ENCODE measurements at regions not wholly inside any gene's neighbourhood (a gene's known extent, or its start where the extent isn't known, plus 50 kb on each side); places are given as distances from the start of the nearest gene placed in this dataset.
"Not testable (repeated sequence)": the region's sequence is repeated elsewhere in the genome, so short reads cannot be mapped to it uniquely, and the experiment has no call there.

- intact Hi-C loops (cut with micrococcal nuclease): loop anchor here (1.0 kb wide), 1 partner anchor 311 kb away; no protein-coding TSS in a partner anchor
- H3K9me3 Mint-ChIP-seq: no peaks in the 10 kb centered on the region
- H3K4me3 Mint-ChIP-seq: no peak overlapping the region
- no peaks in the 10 kb centered on the region for H3K36me3 Mint-ChIP-seq (ENCODE audit: low read depth)
- peaks cover 18% of the 10 kb centered on the region for H3K4me1 Mint-ChIP-seq (ENCODE audit: low read depth)
- H3K27ac Mint-ChIP-seq: no peak overlapping the region
- peaks cover 1% of the 10 kb centered on the region for H3K27me3 Mint-ChIP-seq
These were observed 112.4 kb upstream of the ZNF236 start for GRCh38 chr18:76709659-76710645.

- Mint-ChIP-seq H3K9me3 (no peaks in the 10 kb centered on the region), H3K4me3 (no peak overlapping the region), H3K36me3 (ENCODE audit: low read depth) (no peaks in the 10 kb centered on the region), H3K27ac (no peak overlapping the region), H3K27me3 (peaks cover 4% of the 10 kb centered on the region), H3K4me1 (ENCODE audit: low read depth) (peaks cover 18% of the 10 kb centered on the region)
- intact Hi-C loops (cut with micrococcal nuclease): loop anchor here (1.0 kb wide), 1 partner anchor 310 kb away; no protein-coding TSS in a partner anchor
These were observed 113.5 kb upstream of the ZNF236 start for GRCh38 chr18:76708722-76709353.

GRCh38 chr18:76708071-76708721 lies 114.2 kb upstream of the ZNF236 start:
- no peaks in the 10 kb centered on the region for H3K36me3 Mint-ChIP-seq (ENCODE audit: low read depth)
- intact Hi-C loops (cut with micrococcal nuclease): no loop called here
- peaks cover 9% of the 10 kb centered on the region for H3K27me3 Mint-ChIP-seq
- no peak overlapping the region for H3K27ac Mint-ChIP-seq
- peaks cover 17% of the 10 kb centered on the region for H3K4me1 Mint-ChIP-seq (ENCODE audit: low read depth)
- no peaks in the 10 kb centered on the region for H3K9me3 Mint-ChIP-seq
- no peak overlapping the region for H3K4me3 Mint-ChIP-seq

GRCh38 chr18:76707534-76707933 lies 114.8 kb upstream of the ZNF236 start:
- peaks cover 10% of the 10 kb centered on the region for H3K4me1 Mint-ChIP-seq (ENCODE audit: low read depth)
- intact Hi-C loops (cut with micrococcal nuclease): no loop called here
- H3K9me3 Mint-ChIP-seq: no peaks in the 10 kb centered on the region
- H3K27me3 Mint-ChIP-seq: peaks cover 12% of the 10 kb centered on the region
- no peak overlapping the region for H3K4me3 Mint-ChIP-seq
- H3K36me3 Mint-ChIP-seq (ENCODE audit: low read depth): no peaks in the 10 kb centered on the region
- no peak overlapping the region for H3K27ac Mint-ChIP-seq

GRCh38 chr18:76704589-76704988 lies 117.8 kb upstream of the ZNF236 start:
- H3K4me3 Mint-ChIP-seq; H3K9me3 Mint-ChIP-seq; H3K27ac Mint-ChIP-seq; intact Hi-C loops (cut with micrococcal nuclease); H3K36me3 Mint-ChIP-seq (ENCODE audit: low read depth); H3K4me1 Mint-ChIP-seq (ENCODE audit: low read depth): not testable (repeated sequence)
- H3K27me3 Mint-ChIP-seq: peaks cover 23% of the 10 kb centered on the region

- H3K9me3 Mint-ChIP-seq: no peaks in the 10 kb centered on the region
- H3K27me3 Mint-ChIP-seq: peaks cover 57% of the 10 kb centered on the region
- H3K4me3 Mint-ChIP-seq: no peak overlapping the region
- H3K4me1 Mint-ChIP-seq (ENCODE audit: low read depth): peaks cover 8% of the 10 kb centered on the region
- no peaks in the 10 kb centered on the region for H3K36me3 Mint-ChIP-seq (ENCODE audit: low read depth)
- intact Hi-C loops (cut with micrococcal nuclease): no loop called here
- H3K27ac Mint-ChIP-seq: no peak overlapping the region
These were observed 122.4 kb upstream of the ZNF236 start for GRCh38 chr18:76699923-76700322.

- no peak overlapping the region for H3K4me3 Mint-ChIP-seq
- H3K9me3 Mint-ChIP-seq: no peaks in the 10 kb centered on the region
- intact Hi-C loops (cut with micrococcal nuclease): no loop called here
- H3K27me3 Mint-ChIP-seq: peaks cover 62% of the 10 kb centered on the region
- H3K4me1 Mint-ChIP-seq (ENCODE audit: low read depth): peaks cover 8% of the 10 kb centered on the region
- H3K36me3 Mint-ChIP-seq (ENCODE audit: low read depth): no peaks in the 10 kb centered on the region
- H3K27ac Mint-ChIP-seq: no peak overlapping the region
These were observed 124.9 kb upstream of the ZNF236 start for GRCh38 chr18:76697441-76697901.

GRCh38 chr18:76691800-76692199 lies 130.6 kb upstream of the ZNF236 start:
- Mint-ChIP-seq H3K36me3 (ENCODE audit: low read depth) (no peaks in the 10 kb centered on the region), H3K9me3 (no peaks in the 10 kb centered on the region), H3K27me3 (peaks cover 53% of the 10 kb centered on the region), H3K4me1 (ENCODE audit: low read depth) (peaks cover 18% of the 10 kb centered on the region), H3K27ac (no peak overlapping the region), H3K4me3 (no peak overlapping the region)
- intact Hi-C loops (cut with micrococcal nuclease): no loop called here

- Mint-ChIP-seq H3K36me3 (ENCODE audit: low read depth) (no peaks in the 10 kb centered on the region), H3K4me1 (ENCODE audit: low read depth) (peaks cover 27% of the 10 kb centered on the region), H3K9me3 (no peaks in the 10 kb centered on the region), H3K27ac (no peak overlapping the region), H3K27me3 (peaks cover 40% of the 10 kb centered on the region), H3K4me3 (no peak overlapping the region)
- intact Hi-C loops (cut with micrococcal nuclease): loop anchor here (10.0 kb wide), 1 partner anchor 205 kb away; no protein-coding TSS in a partner anchor
These were observed 132.6 kb upstream of the ZNF236 start for GRCh38 chr18:76689646-76690264.

GRCh38 chr18:76688724-76689472 lies 133.5 kb upstream of the ZNF236 start:
- Mint-ChIP-seq H3K9me3 (no peaks in the 10 kb centered on the region), H3K27me3 (peaks cover 37% of the 10 kb centered on the region), H3K27ac (no peak overlapping the region), H3K4me3 (peak overlapping the region; percentile 35), H3K4me1 (ENCODE audit: low read depth) (peaks cover 27% of the 10 kb centered on the region), H3K36me3 (ENCODE audit: low read depth) (no peaks in the 10 kb centered on the region)
- intact Hi-C loops (cut with micrococcal nuclease): loop anchor here (10.0 kb wide), 1 partner anchor 204 kb away; no protein-coding TSS in a partner anchor

GRCh38 chr18:76687304-76687962 lies 134.9 kb upstream of the ZNF236 start:
- Mint-ChIP-seq H3K9me3 (no peaks in the 10 kb centered on the region), H3K4me1 (ENCODE audit: low read depth) (peaks cover 27% of the 10 kb centered on the region), H3K27ac (no peak overlapping the region), H3K27me3 (peaks cover 26% of the 10 kb centered on the region), H3K36me3 (ENCODE audit: low read depth) (no peaks in the 10 kb centered on the region), H3K4me3 (no peak overlapping the region)
- intact Hi-C loops (cut with micrococcal nuclease): loop anchor here (10.0 kb wide), 1 partner anchor 203 kb away; no protein-coding TSS in a partner anchor

GRCh38 chr18:76686737-76687231 lies 135.6 kb upstream of the ZNF236 start:
- intact Hi-C loops (cut with micrococcal nuclease): loop anchor here (1.0 to 10.0 kb wide), 2 partner anchors 202 to 287 kb away; no protein-coding TSS in a partner anchor
- Mint-ChIP-seq H3K36me3 (ENCODE audit: low read depth) (no peaks in the 10 kb centered on the region), H3K27me3 (peaks cover 25% of the 10 kb centered on the region), H3K4me1 (ENCODE audit: low read depth) (peaks cover 27% of the 10 kb centered on the region), H3K27ac (peak overlapping the region; percentile 11), H3K9me3 (no peaks in the 10 kb centered on the region), H3K4me3 (no peak overlapping the region)
